Activated T-helper 1 cell treated with anti-CD3 and anti-CD28 coated beads, Interleukin-12 subunit alpha, Interleukin-12 subunit beta, Interleukin-2, Interleukin-4 antibody, amounts not matched to agents 30 ng/mL and 10 ng/mL and 1 ng/mL, durations not matched to agents 14 hours and 24 hours and 36 hours (primary cell): ENCODE measurements at regions not wholly inside any gene's neighbourhood (a gene's known extent, or its start where the extent isn't known, plus 50 kb on each side); places are given as distances from the start of the nearest gene placed in this dataset.

ENCODE experiments used
- DNase-seq: peaks from one replicate; pipeline ENCODE4 v3.0.0; 2021; ENCODE audit warnings: low spot score
- H3K27ac Mint-ChIP-seq: one replicate; pipeline ENCODE4 v1.8.0; 2021; ENCODE audit warnings: mild to moderate bottlenecking, mixed read lengths
- H3K27me3 Mint-ChIP-seq: one replicate; pipeline ENCODE4 v1.8.0; 2022; ENCODE audit warnings: mild to moderate bottlenecking, moderate library complexity, mixed read lengths; ENCODE audit not compliant: insufficient read depth
- H3K36me3 Mint-ChIP-seq: one replicate; pipeline ENCODE4 v1.8.0; 2021; ENCODE audit warnings: low read depth, mixed read lengths
- H3K4me1 Mint-ChIP-seq: one replicate; pipeline ENCODE4 v1.8.0; 2021; ENCODE audit warnings: low read depth, mixed read lengths
- H3K4me3 Mint-ChIP-seq: one replicate; pipeline ENCODE4 v1.8.0; 2021; ENCODE audit warnings: mild to moderate bottlenecking, moderate library complexity, mixed read lengths
- H3K9me3 Mint-ChIP-seq: one replicate; pipeline ENCODE4 v1.8.0; 2021; ENCODE audit warnings: mixed read lengths
- intact Hi-C: fragments of 100-400 bp; cut with micrococcal nuclease; formaldehyde crosslinking; loops from one replicate; pipeline ENCODE4 v1.15.1; 2024

GRCh38 chr17:12398441-12399051, 267.1 kb upstream of the MYOCD start:
- Mint-ChIP-seq H3K4me1 (no peaks in the 10 kb centered on the region), H3K4me3 (no peak overlapping the region), H3K27ac (no peak overlapping the region), H3K9me3 (peaks cover 28% of the 10 kb centered on the region), H3K27me3 (no peaks in the 10 kb centered on the region), H3K36me3 (no peaks in the 10 kb centered on the region)
- no peak for DNase-seq
- intact Hi-C loops, result no loop called here

- Mint-ChIP-seq H3K36me3 (no peaks in the 10 kb centered on the region), H3K4me3 (no peak overlapping the region), H3K9me3 (peaks cover 11% of the 10 kb centered on the region), H3K4me1 (no peaks in the 10 kb centered on the region), H3K27me3 (no peaks in the 10 kb centered on the region), H3K27ac (no peak overlapping the region)
- DNase-seq, result no peak
- intact Hi-C loops, result no loop called here
These were observed 262.6 kb upstream of the MYOCD start for GRCh38 chr17:12402963-12403622.

GRCh38 chr17:12403881-12404398, 261.8 kb upstream of the MYOCD start:
- no peak for DNase-seq
- H3K4me1 Mint-ChIP-seq, result no peaks in the 10 kb centered on the region
- H3K4me3 Mint-ChIP-seq, result no peak overlapping the region
- H3K27ac Mint-ChIP-seq, result no peak overlapping the region
- intact Hi-C loops, result no loop called here
- no peaks in the 10 kb centered on the region for H3K27me3 Mint-ChIP-seq
- H3K9me3 Mint-ChIP-seq, result peaks cover 4% of the 10 kb centered on the region
- H3K36me3 Mint-ChIP-seq, result no peaks in the 10 kb centered on the region

- Mint-ChIP-seq H3K27me3 (no peaks in the 10 kb centered on the region), H3K36me3 (no peaks in the 10 kb centered on the region), H3K4me3 (no peak overlapping the region), H3K9me3 (peaks cover 13% of the 10 kb centered on the region), H3K4me1 (no peaks in the 10 kb centered on the region), H3K27ac (no peak overlapping the region)
- no peak for DNase-seq
- intact Hi-C loops, result no loop called here
These were observed 259.0 kb upstream of the MYOCD start for GRCh38 chr17:12406623-12407215.

GRCh38 chr17:12407495-12408252, 258.0 kb upstream of the MYOCD start:
- H3K4me1 Mint-ChIP-seq, result no peaks in the 10 kb centered on the region
- no peak overlapping the region for H3K27ac Mint-ChIP-seq
- no peaks in the 10 kb centered on the region for H3K27me3 Mint-ChIP-seq
- DNase-seq, result no peak
- H3K36me3 Mint-ChIP-seq, result no peaks in the 10 kb centered on the region
- intact Hi-C loops, result no loop called here
- peaks cover 15% of the 10 kb centered on the region for H3K9me3 Mint-ChIP-seq
- H3K4me3 Mint-ChIP-seq, result no peak overlapping the region

GRCh38 chr17:12409082-12409481, 256.6 kb upstream of the MYOCD start:
- Mint-ChIP-seq H3K9me3 (peaks cover 15% of the 10 kb centered on the region), H3K27me3 (no peaks in the 10 kb centered on the region), H3K4me3 (no peak overlapping the region), H3K36me3 (no peaks in the 10 kb centered on the region), H3K4me1 (no peaks in the 10 kb centered on the region), H3K27ac (no peak overlapping the region)
- no peak for DNase-seq
- intact Hi-C loops, result no loop called here

- Mint-ChIP-seq H3K27me3 (no peaks in the 10 kb centered on the region), H3K27ac (no peak overlapping the region)
These were observed 255.0 kb upstream of the MYOCD start for GRCh38 chr17:12410717-12411116.

GRCh38 chr17:12415031-12415430, 250.7 kb upstream of the MYOCD start:
- Mint-ChIP-seq H3K4me1 (no peaks in the 10 kb centered on the region), H3K9me3 (peaks cover 47% of the 10 kb centered on the region), H3K27ac (no peak overlapping the region), H3K36me3 (no peaks in the 10 kb centered on the region), H3K4me3 (no peak overlapping the region), H3K27me3 (no peaks in the 10 kb centered on the region)
- DNase-seq, result no peak
- intact Hi-C loops, result no loop called here

More at GRCh38 chr17:12410717-12411116, 255.0 kb upstream of the MYOCD start:
- Mint-ChIP-seq H3K4me1 (no peaks in the 10 kb centered on the region), H3K9me3 (peaks cover 17% of the 10 kb centered on the region), H3K36me3 (no peaks in the 10 kb centered on the region), H3K4me3 (no peak overlapping the region)
- no peak for DNase-seq
- intact Hi-C loops, result no loop called here

GRCh38 chr17:12421077-12421476, 244.6 kb upstream of the MYOCD start:
- Mint-ChIP-seq H3K4me3 (no peak overlapping the region), H3K36me3 (no peaks in the 10 kb centered on the region), H3K27me3 (no peaks in the 10 kb centered on the region), H3K9me3 (peaks cover 62% of the 10 kb centered on the region), H3K27ac (no peak overlapping the region), H3K4me1 (no peaks in the 10 kb centered on the region)
- intact Hi-C loops, result no loop called here
- no peak for DNase-seq

GRCh38 chr17:12421646-12422306, 243.9 kb upstream of the MYOCD start:
- Mint-ChIP-seq H3K27me3 (no peaks in the 10 kb centered on the region), H3K36me3 (no peaks in the 10 kb centered on the region), H3K27ac (no peak overlapping the region), H3K9me3 (peaks cover 62% of the 10 kb centered on the region), H3K4me1 (no peaks in the 10 kb centered on the region), H3K4me3 (no peak overlapping the region)
- intact Hi-C loops, result no loop called here
- DNase-seq, result no peak

- Mint-ChIP-seq H3K36me3 (no peaks in the 10 kb centered on the region), H3K27me3 (no peaks in the 10 kb centered on the region), H3K4me1 (no peaks in the 10 kb centered on the region), H3K27ac (no peak overlapping the region), H3K4me3 (no peak overlapping the region), H3K9me3 (peaks cover 54% of the 10 kb centered on the region)
- intact Hi-C loops, result no loop called here
- no peak for DNase-seq
These were observed 243.0 kb upstream of the MYOCD start for GRCh38 chr17:12422651-12423050.

- H3K27me3 Mint-ChIP-seq, result no peaks in the 10 kb centered on the region
- no peak overlapping the region for H3K27ac Mint-ChIP-seq
- DNase-seq, result no peak
- H3K36me3 Mint-ChIP-seq, result no peaks in the 10 kb centered on the region
- H3K9me3 Mint-ChIP-seq, result peaks cover 49% of the 10 kb centered on the region
- intact Hi-C loops, result no loop called here
- no peaks in the 10 kb centered on the region for H3K4me1 Mint-ChIP-seq
- no peak overlapping the region for H3K4me3 Mint-ChIP-seq
These were observed 242.4 kb upstream of the MYOCD start for GRCh38 chr17:12423337-12423736.
